Liver (tissue), 8 donors: ENCODE measurements at regions not wholly inside any gene's neighbourhood (a gene's known extent, or its start where the extent isn't known, plus 50 kb on each side); places are given as distances from the start of the nearest gene placed in this dataset.
"Not testable (repeated sequence)": the region's sequence is repeated elsewhere in the genome, so short reads cannot be mapped to it uniquely, and the experiment has no call there.

Source experiments
- DNase-seq: peaks from one replicate; pipeline ENCODE4 v3.0.0-alpha.2; 2017; ENCODE audit warnings: low spot score
- H3K27ac ChIP-seq, 2 donors: one replicate each; pipeline ENCODE4 v1.7.0; 2013; ENCODE audit warnings: inconsistent platforms in 2 of 2, low read length in 2 of 2, control low read depth in 1 of 2, low read depth in 1 of 2, mild to moderate bottlenecking in 1 of 2
- H3K27me3 ChIP-seq, 4 donors: one replicate each; pipeline versions ENCODE4 v1.6.1 to v1.7.0; 2013; ENCODE audit warnings: low read length in 3 of 4, inconsistent platforms in 1 of 4, mild to moderate bottlenecking in 1 of 4, moderate library complexity in 1 of 4; ENCODE audit not compliant: control insufficient read depth in 4 of 4, insufficient read depth in 4 of 4
- H3K36me3 ChIP-seq, 4 donors: one replicate each; pipeline versions ENCODE4 v1.6.1 to v1.7.0; 2013; ENCODE audit warnings: low read length in 3 of 4, mild to moderate bottlenecking in 3 of 4, low read depth in 1 of 4, moderate library complexity in 1 of 4; ENCODE audit not compliant: control insufficient read depth in 4 of 4, insufficient read depth in 3 of 4
- H3K4me1 ChIP-seq, 4 donors: one replicate each; pipeline versions ENCODE4 v1.6.1 to v1.7.0; 2013; ENCODE audit warnings: low read length in 3 of 4, mild to moderate bottlenecking in 3 of 4, moderate library complexity in 1 of 4; ENCODE audit not compliant: control insufficient read depth in 4 of 4, insufficient read depth in 4 of 4
- H3K4me3 ChIP-seq, 3 donors: one replicate each; pipeline versions ENCODE4 v1.6.1 to v1.7.0; 2013; ENCODE audit warnings: low read length in 3 of 3, control low read depth in 1 of 3, low read depth in 1 of 3, mild to moderate bottlenecking in 1 of 3
- H3K9ac ChIP-seq, 2 donors: one replicate each; pipeline ENCODE4 v1.7.0; 2013; ENCODE audit warnings: low read length in 2 of 2, mild to moderate bottlenecking in 2 of 2, moderate library complexity in 2 of 2, control low read depth in 1 of 2, low read depth in 1 of 2
- H3K9me3 ChIP-seq, 4 donors: one replicate each; pipeline versions ENCODE4 v1.6.1 to v1.7.0; 2013; ENCODE audit warnings: low read length in 3 of 4; ENCODE audit not compliant: control insufficient read depth in 4 of 4
- EGR1 ChIP-seq, 2 donors: IDR thresholded peaks; 2 replicates each; pipeline ENCODE4 v1.6.1; 2016 to 2018; ENCODE audit warnings: antibody characterized with exemption in 2 of 2, low read depth in 2 of 2
- FOXA1 ChIP-seq: IDR thresholded peaks from 2 replicates; pipeline ENCODE4 v1.6.1; 2016; ENCODE audit warnings: antibody characterized with exemption
- HNF4G ChIP-seq: IDR thresholded peaks from 2 replicates; pipeline ENCODE4 v1.6.1; 2016; ENCODE audit warnings: antibody characterized with exemption
- JUND ChIP-seq, 2 donors: IDR thresholded peaks; 2 replicates each; pipeline ENCODE4 v1.6.1; 2016; ENCODE audit warnings: antibody characterized with exemption in 2 of 2
- RAD21 ChIP-seq, 2 donors: IDR thresholded peaks; 2 replicates each; pipeline ENCODE4 v1.6.1; 2016; ENCODE audit warnings: antibody characterized with exemption in 2 of 2, mild to moderate bottlenecking in 2 of 2
- RXRA ChIP-seq, 2 donors: IDR thresholded peaks; 2 replicates each; pipeline ENCODE4 v1.6.1; 2017 to 2018; ENCODE audit warnings: antibody characterized with exemption in 2 of 2, mild to moderate bottlenecking in 1 of 2
- SP1 ChIP-seq: IDR thresholded peaks from 2 replicates; pipeline ENCODE4 v1.6.1; 2018; ENCODE audit warnings: antibody characterized with exemption, mild to moderate bottlenecking
- TAF1 ChIP-seq: conservative IDR thresholded peaks from 2 replicates; pipeline ENCODE4 v1.6.1; 2016; ENCODE audit warnings: antibody characterized with exemption, mild to moderate bottlenecking
- YY1 ChIP-seq: IDR thresholded peaks from 2 replicates; pipeline ENCODE4 v1.6.1; 2016; ENCODE audit warnings: antibody characterized with exemption, mild to moderate bottlenecking
- WGBS: extraction: QIAGEN DNeasy Blood & Tissue Kit; methylation state at CpG from one replicate; pipeline ENCODE4 v1.1.7; 2013; 5-methylcytosine and 5-hydroxymethylcytosine counted together
- TF ChIP-seq, protein P1 (sequence below): IDR thresholded peaks from 2 replicates; pipeline ENCODE4 v1.6.1; 2016; ENCODE audit warnings: antibody characterized with exemption
- TF ChIP-seq, protein P2 (sequence below): fragments of 150-350 bp; IDR thresholded peaks from 2 replicates; pipeline ENCODE4 v1.5.1; 2017; ENCODE audit warnings: improper control_type of control experiment, low read depth, low read length; ENCODE audit not compliant: missing input control
- TF ChIP-seq, protein P3 (sequence below): IDR thresholded peaks from 2 replicates; pipeline ENCODE4 v1.6.1; 2016; ENCODE audit warnings: antibody characterized with exemption, mild to moderate bottlenecking
- TF ChIP-seq, protein P4 (sequence below): IDR thresholded peaks from 2 replicates; pipeline ENCODE4 v1.6.1; 2016; ENCODE audit warnings: antibody characterized with exemption
- TF ChIP-seq, protein P5 (sequence below): IDR thresholded peaks from 2 replicates; pipeline ENCODE4 v1.6.1; 2016; ENCODE audit warnings: antibody characterized with exemption
- donor health status: healthy.
- donor health status: healthy.
- donor health status: healthy.
- donor health status: healthy.
- donor health status: healthy.

DNA sequence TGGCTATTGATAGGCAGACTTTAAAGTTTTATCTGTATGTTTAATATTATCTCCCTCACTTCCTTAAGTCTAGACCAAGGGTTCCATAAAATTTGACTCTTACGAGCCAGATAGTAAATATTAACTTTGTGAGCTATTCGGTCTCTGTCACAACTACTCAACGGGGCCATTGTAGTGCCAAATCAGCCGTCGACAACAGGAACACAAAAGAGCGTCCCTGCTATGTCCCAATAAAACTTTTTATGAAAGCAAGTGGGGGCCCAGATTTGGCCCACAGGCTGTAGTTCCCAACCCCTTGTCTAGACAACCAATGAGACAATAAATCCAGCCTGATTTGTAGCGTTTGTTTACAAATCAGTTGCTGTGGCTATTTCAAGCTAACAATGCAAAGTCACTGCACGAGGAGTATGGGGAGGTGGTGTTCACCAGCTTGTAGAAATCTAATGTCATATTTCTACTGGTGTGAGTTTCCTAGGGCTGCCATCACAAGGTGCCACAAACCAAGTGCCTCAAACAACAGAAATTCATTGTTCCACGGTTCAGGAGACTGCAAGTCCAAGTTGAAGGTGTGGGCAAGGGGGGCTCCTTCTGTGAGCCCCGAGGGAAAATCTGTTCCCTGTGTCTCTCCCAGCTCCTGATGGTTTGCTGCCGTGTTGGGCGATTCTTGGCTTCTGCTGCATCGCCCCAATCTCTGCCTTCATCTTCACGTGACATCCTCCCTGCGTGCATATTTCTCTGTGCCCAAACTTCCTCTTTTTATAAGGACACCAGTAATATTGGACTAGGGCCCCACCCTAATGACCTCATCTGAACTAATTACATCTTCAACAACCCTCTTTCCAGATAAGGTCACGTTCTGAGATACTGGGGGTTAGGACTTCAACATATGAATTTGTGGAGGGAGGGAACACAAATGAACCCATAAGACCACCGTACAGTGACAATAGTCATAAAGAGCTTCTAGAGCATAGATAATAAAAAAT is 356.0 kb upstream of the JARID2 start:
- Histone ChIP-seq H3K4me3 (no peak overlapping the region), H3K27ac (no peak overlapping the region)

DNA sequence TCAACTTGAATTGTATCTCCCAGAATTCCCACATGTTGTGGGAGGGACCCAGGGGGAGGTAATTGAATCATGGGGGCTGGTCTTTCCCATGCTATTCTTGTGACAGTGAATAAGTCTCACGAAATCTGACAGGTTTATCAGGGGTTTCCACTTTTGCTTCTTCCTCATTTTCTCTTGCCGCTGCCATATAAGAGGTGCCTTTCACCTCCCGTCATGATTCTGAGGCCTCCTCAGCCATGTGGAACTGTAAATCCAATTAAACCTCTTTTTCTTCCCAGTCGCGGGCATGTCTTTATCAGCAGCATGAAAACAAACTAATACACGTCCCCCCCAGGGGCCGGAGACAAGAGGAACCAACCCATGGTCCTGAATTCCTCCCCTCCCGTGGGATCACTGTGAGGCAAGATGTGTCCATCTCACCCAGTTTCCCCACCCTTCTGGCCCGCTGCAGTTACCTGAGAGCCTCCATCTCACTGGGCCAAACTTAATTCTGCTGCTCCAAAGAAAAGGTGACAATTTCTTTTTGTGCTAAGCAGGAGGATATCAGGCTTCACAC is 354.0 kb upstream of the JARID2 start:
- 72% methylated on average over 9 of the region's 9 CpGs for WGBS

More for the DNA sequence above, 356.0 kb upstream of the JARID2 start:
- no peaks in the 10 kb centered on the region for H3K27me3 ChIP-seq
- H3K9me3 ChIP-seq: no peaks in the 10 kb centered on the region
- TF ChIP-seq YY1: no peak
- no peak for TF ChIP-seq SP1
- no peak for TF ChIP-seq RAD21 (IDR thresholded peaks at IDR 0.05)
- TF ChIP-seq, protein P1, sequence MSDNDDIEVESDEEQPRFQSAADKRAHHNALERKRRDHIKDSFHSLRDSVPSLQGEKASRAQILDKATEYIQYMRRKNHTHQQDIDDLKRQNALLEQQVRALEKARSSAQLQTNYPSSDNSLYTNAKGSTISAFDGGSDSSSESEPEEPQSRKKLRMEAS: no peak
- TF ChIP-seq TAF1: no peak
- TF ChIP-seq, protein P2, sequence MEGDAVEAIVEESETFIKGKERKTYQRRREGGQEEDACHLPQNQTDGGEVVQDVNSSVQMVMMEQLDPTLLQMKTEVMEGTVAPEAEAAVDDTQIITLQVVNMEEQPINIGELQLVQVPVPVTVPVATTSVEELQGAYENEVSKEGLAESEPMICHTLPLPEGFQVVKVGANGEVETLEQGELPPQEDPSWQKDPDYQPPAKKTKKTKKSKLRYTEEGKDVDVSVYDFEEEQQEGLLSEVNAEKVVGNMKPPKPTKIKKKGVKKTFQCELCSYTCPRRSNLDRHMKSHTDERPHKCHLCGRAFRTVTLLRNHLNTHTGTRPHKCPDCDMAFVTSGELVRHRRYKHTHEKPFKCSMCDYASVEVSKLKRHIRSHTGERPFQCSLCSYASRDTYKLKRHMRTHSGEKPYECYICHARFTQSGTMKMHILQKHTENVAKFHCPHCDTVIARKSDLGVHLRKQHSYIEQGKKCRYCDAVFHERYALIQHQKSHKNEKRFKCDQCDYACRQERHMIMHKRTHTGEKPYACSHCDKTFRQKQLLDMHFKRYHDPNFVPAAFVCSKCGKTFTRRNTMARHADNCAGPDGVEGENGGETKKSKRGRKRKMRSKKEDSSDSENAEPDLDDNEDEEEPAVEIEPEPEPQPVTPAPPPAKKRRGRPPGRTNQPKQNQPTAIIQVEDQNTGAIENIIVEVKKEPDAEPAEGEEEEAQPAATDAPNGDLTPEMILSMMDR: no peak
- TF ChIP-seq RXRA (IDR thresholded peaks at IDR 0.05): no peak
- TF ChIP-seq FOXA1: no peak
- no peak for TF ChIP-seq JUND (IDR thresholded peaks at IDR 0.05)
- TF ChIP-seq, protein P3, sequence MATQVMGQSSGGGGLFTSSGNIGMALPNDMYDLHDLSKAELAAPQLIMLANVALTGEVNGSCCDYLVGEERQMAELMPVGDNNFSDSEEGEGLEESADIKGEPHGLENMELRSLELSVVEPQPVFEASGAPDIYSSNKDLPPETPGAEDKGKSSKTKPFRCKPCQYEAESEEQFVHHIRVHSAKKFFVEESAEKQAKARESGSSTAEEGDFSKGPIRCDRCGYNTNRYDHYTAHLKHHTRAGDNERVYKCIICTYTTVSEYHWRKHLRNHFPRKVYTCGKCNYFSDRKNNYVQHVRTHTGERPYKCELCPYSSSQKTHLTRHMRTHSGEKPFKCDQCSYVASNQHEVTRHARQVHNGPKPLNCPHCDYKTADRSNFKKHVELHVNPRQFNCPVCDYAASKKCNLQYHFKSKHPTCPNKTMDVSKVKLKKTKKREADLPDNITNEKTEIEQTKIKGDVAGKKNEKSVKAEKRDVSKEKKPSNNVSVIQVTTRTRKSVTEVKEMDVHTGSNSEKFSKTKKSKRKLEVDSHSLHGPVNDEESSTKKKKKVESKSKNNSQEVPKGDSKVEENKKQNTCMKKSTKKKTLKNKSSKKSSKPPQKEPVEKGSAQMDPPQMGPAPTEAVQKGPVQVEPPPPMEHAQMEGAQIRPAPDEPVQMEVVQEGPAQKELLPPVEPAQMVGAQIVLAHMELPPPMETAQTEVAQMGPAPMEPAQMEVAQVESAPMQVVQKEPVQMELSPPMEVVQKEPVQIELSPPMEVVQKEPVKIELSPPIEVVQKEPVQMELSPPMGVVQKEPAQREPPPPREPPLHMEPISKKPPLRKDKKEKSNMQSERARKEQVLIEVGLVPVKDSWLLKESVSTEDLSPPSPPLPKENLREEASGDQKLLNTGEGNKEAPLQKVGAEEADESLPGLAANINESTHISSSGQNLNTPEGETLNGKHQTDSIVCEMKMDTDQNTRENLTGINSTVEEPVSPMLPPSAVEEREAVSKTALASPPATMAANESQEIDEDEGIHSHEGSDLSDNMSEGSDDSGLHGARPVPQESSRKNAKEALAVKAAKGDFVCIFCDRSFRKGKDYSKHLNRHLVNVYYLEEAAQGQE: no peak
- TF ChIP-seq EGR1 (IDR thresholded peaks at IDR 0.05; ENCODE audit: low read depth in 2 of 2): no peak
- TF ChIP-seq HNF4G: no peak
- TF ChIP-seq, protein P4, sequence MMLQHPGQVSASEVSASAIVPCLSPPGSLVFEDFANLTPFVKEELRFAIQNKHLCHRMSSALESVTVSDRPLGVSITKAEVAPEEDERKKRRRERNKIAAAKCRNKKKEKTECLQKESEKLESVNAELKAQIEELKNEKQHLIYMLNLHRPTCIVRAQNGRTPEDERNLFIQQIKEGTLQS: no peak
- TF ChIP-seq, protein P5, sequence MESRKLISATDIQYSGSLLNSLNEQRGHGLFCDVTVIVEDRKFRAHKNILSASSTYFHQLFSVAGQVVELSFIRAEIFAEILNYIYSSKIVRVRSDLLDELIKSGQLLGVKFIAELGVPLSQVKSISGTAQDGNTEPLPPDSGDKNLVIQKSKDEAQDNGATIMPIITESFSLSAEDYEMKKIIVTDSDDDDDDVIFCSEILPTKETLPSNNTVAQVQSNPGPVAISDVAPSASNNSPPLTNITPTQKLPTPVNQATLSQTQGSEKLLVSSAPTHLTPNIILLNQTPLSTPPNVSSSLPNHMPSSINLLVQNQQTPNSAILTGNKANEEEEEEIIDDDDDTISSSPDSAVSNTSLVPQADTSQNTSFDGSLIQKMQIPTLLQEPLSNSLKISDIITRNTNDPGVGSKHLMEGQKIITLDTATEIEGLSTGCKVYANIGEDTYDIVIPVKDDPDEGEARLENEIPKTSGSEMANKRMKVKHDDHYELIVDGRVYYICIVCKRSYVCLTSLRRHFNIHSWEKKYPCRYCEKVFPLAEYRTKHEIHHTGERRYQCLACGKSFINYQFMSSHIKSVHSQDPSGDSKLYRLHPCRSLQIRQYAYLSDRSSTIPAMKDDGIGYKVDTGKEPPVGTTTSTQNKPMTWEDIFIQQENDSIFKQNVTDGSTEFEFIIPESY: no peak
- no peak overlapping the region for H3K9ac ChIP-seq
- DNase-seq: no peak
- H3K36me3 ChIP-seq: no peaks in the 10 kb centered on the region
- 72% methylated on average over 17 of the region's 17 CpGs for WGBS
- H3K4me1 ChIP-seq: peaks cover 0 to 3% (median 0%) of the 10 kb centered on the region in 4 donors

More for the DNA sequence above, 354.0 kb upstream of the JARID2 start:
- not testable (repeated sequence) for H3K4me3 ChIP-seq, H3K4me1 ChIP-seq, H3K9me3 ChIP-seq, H3K36me3 ChIP-seq, H3K27ac ChIP-seq, H3K9ac ChIP-seq, DNase-seq, H3K27me3 ChIP-seq
